ENCODE measurements at regions not wholly inside any gene's neighbourhood (a gene's known extent, or its start where the extent isn't known, plus 50 kb on each side); places are given as distances from the start of the nearest gene placed in this dataset.

DNA sequence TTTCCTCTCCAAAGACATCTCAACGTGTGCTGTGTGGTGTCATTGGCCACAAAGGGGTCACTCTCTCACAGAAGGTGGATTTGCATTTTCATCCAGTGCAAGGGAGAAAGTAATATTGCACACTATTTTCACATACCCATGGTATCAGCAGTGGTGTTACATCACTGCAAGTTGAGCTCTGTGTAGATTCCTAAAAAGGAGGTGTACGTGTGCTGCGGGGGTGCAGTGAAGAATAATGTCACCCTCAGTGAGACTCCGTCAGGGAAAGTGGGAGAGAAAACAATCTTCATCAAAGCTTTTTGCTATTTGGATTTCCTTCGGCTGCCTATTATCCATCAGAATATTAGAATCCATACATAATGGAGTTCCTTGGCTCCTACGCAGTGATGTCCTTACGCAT, 733.8 kb upstream of the FANCL start:
- ChIA-PET POLR2A (no interaction called here), CTCF (no interaction called here)
- no peak for DNase-seq (ENCODE audit: low read depth)
- Histone ChIP-seq H3K4me3 (ENCODE audit: low read depth, low read length) (no peak overlapping the region), H3K27me3 (ENCODE audit: control insufficient read depth, insufficient read depth, low read length) (no peaks in the 10 kb centered on the region), H3K36me3 (ENCODE audit: control insufficient read depth, insufficient read depth, low read length) (no peaks in the 10 kb centered on the region)
- TF ChIP-seq, protein P1, sequence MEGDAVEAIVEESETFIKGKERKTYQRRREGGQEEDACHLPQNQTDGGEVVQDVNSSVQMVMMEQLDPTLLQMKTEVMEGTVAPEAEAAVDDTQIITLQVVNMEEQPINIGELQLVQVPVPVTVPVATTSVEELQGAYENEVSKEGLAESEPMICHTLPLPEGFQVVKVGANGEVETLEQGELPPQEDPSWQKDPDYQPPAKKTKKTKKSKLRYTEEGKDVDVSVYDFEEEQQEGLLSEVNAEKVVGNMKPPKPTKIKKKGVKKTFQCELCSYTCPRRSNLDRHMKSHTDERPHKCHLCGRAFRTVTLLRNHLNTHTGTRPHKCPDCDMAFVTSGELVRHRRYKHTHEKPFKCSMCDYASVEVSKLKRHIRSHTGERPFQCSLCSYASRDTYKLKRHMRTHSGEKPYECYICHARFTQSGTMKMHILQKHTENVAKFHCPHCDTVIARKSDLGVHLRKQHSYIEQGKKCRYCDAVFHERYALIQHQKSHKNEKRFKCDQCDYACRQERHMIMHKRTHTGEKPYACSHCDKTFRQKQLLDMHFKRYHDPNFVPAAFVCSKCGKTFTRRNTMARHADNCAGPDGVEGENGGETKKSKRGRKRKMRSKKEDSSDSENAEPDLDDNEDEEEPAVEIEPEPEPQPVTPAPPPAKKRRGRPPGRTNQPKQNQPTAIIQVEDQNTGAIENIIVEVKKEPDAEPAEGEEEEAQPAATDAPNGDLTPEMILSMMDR (IDR thresholded peaks at IDR 0.05; ENCODE audit: insufficient read depth, low read depth, low read length): no peak

DNA sequence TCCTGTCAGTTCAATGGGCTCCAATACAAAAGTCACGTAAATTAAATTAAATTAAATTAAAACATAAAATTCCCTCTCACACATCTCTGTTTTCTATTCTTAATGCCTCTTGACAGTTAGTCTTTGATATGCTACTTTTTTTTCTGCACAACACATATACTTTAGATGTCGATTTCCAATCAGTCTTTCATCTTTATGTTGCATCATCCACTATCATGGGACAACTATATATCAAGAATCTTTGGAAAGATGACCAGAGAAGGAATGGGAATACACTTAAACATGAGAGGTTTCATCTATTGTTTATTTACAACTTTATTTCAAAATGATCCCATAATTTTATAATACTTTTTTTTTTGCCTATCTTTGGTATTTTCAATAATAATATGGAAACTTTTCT, 733.3 kb upstream of the FANCL start:
- H3K27me3 ChIP-seq (ENCODE audit: control insufficient read depth, insufficient read depth, low read length): no peaks in the 10 kb centered on the region
- POLR2A ChIA-PET: no interaction called here
- no peak for DNase-seq (ENCODE audit: low read depth)
- CTCF ChIA-PET: interaction anchor here (0.6 kb wide), 1 partner anchor 698 kb away, joined by 3 read pairs; no protein-coding TSS in a partner anchor
- no peaks in the 10 kb centered on the region for H3K36me3 ChIP-seq (ENCODE audit: control insufficient read depth, insufficient read depth, low read length)
- TF ChIP-seq, protein P1 (IDR thresholded peaks at IDR 0.05; ENCODE audit: insufficient read depth, low read depth, low read length): no peak
- H3K4me3 ChIP-seq (ENCODE audit: low read depth, low read length): no peak overlapping the region

DNA sequence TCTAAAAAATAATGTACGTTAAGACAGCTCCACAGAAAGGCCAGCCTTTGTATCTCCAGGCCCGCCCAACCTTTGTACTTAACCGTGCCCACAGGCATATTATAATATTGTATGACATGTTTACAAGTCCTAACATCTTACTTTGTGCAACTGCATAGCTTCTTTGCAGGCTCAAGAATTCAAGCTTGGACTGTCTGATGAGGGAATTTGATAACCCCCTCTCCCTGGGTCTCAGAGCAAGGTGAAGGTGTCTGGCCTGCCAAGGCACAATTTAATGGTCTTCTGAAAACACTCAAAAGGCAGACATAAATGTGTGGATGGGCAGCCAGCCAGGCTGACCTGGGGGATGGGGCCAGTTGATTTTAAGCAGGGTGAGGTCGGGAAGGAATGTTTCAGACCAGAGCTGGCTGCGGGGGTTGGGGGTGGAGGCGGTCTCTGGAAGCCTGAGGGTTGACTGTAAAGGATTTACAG, 732.7 kb upstream of the FANCL start:
- POLR2A ChIA-PET: no interaction called here
- Histone ChIP-seq H3K27me3 (ENCODE audit: control insufficient read depth, insufficient read depth, low read length) (no peaks in the 10 kb centered on the region), H3K4me3 (ENCODE audit: low read depth, low read length) (no peak overlapping the region), H3K36me3 (ENCODE audit: control insufficient read depth, insufficient read depth, low read length) (no peaks in the 10 kb centered on the region)
- CTCF ChIA-PET: interaction anchor here (0.6 to 0.8 kb wide), 3 partner anchors 41 to 698 kb away, joined by 3 read pairs; no protein-coding TSS in a partner anchor
- TF ChIP-seq, protein P1 (IDR thresholded peaks at IDR 0.05; ENCODE audit: insufficient read depth, low read depth, low read length): no peak
- no peak for DNase-seq (ENCODE audit: low read depth)

DNA sequence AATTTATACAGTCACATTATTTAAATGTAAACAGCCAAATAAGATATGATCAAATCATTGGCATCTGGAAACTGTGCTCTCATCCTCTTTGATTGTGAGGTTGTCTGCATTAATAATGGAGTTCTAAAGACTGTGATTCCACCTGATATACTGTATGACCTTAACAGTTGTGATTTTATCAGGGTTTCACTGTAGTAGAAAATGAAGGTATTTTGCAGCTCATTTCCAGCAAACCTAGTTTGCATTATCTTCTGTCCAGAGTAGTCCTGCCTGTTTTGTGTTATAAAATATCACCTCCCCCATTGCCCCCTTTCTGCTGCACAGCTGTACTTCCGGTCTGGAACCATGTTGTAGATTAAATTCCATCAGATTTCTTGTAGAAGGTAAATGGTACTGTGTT, 731.6 kb upstream of the FANCL start:
- ChIA-PET POLR2A (no interaction called here), CTCF (interaction anchor here (0.7 to 1.5 kb wide), 2 partner anchors 21 to 601 kb away, joined by 3 to 4 read pairs; no protein-coding TSS in a partner anchor)
- TF ChIP-seq, protein P1 (IDR thresholded peaks at IDR 0.05; ENCODE audit: insufficient read depth, low read depth, low read length): no peak
- no peak for DNase-seq (ENCODE audit: low read depth)
- H3K36me3 ChIP-seq (ENCODE audit: control insufficient read depth, insufficient read depth, low read length): no peaks in the 10 kb centered on the region
- H3K4me3 ChIP-seq (ENCODE audit: low read depth, low read length): no peak overlapping the region
- no peaks in the 10 kb centered on the region for H3K27me3 ChIP-seq (ENCODE audit: control insufficient read depth, insufficient read depth, low read length)

DNA sequence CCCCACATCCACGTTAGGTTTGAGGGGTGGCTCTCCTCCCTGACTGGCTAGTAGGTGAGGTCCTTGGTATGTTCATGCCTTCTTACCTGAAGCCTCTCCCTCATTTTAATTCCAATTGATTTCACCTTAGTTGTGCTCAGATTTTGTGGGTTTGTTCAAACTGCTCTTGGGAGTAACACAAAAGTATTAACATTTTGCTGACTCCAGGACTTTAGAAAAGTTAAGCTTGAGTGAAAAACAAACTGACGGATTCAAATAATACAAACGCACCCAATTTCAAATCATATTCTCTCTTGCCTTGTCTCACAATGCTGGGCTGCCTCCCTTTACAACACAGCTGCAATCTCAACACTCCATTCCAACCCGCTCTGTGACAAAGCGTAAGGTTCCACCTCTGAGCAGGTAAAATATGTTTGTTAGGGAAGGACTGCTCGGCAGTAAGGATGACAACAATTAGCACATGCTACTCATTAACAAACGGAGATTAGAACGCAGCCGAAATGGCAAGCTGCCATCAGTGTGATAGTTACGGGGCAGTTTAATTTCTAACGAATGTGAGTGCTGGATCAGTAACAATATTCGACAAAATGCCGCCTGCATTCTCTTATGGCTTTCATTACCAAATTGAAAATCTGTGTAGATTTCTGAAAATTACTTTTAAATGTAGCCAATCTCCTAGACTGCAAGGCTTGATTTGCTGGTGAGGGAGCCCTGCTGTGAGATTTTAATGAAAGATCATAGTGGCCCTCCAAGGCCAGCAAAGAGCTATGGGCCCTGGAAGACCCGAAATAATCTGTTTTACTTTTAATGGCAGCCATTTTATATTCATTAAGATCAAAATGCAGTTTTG, 730.6 kb upstream of the FANCL start:
- H3K27me3 ChIP-seq (ENCODE audit: control insufficient read depth, insufficient read depth, low read length): no peaks in the 10 kb centered on the region
- TF ChIP-seq, protein P1 (IDR thresholded peaks at IDR 0.05; ENCODE audit: insufficient read depth, low read depth, low read length): no peak
- no peaks in the 10 kb centered on the region for H3K36me3 ChIP-seq (ENCODE audit: control insufficient read depth, insufficient read depth, low read length)
- CTCF ChIA-PET: interaction anchor here (1.5 kb wide), 1 partner anchor 20 kb away, joined by 4 read pairs; no protein-coding TSS in a partner anchor
- no peak for DNase-seq (ENCODE audit: low read depth)
- H3K4me3 ChIP-seq (ENCODE audit: low read depth, low read length): no peak overlapping the region
- POLR2A ChIA-PET: no interaction called here
